Spleen (tissue), 11 donors: ENCODE measurements at regions not wholly inside any gene's neighbourhood (a gene's known extent, or its start where the extent isn't known, plus 50 kb on each side); places are given as distances from the start of the nearest gene placed in this dataset.

Experiments
- DNase-seq: peaks from one replicate; pipeline ENCODE4 v3.0.0-alpha.2; 2020
- H3K27ac ChIP-seq, 8 donors: fragments of 200-600 bp; sonication (generic) in 7 of 8; 1 replicate in 4 of 8; 2 replicates in 4 of 8; pipeline versions ENCODE4 v1.5.0 to v1.8.0; 2016 to 2021; ENCODE audit warnings: inconsistent platforms in 4 of 8, mild to moderate bottlenecking in 4 of 8, moderate library complexity in 1 of 8
- H3K27me3 ChIP-seq, 7 donors: fragments of 200-600 bp; sonication (generic) in 6 of 7; replicated peaks in 1 of 7; 1 replicate in 4 of 7; 2 replicates in 3 of 7; pipeline versions ENCODE4 v1.5.0 to v1.8.0; 2016 to 2021; ENCODE audit warnings: inconsistent platforms in 3 of 7, mild to moderate bottlenecking in 1 of 7
- H3K36me3 ChIP-seq, 6 donors: fragments of 200-600 bp; sonication (generic) in 5 of 6; 1 replicate in 4 of 6; 2 replicates in 2 of 6; pipeline versions ENCODE4 v1.5.0 to v1.8.0; 2016 to 2021; ENCODE audit warnings: inconsistent platforms in 2 of 6
- H3K4me1 ChIP-seq, 6 donors: fragments of 200-600 bp; sonication (generic) in 5 of 6; 1 replicate in 3 of 6; 2 replicates in 3 of 6; pipeline versions ENCODE4 v1.5.0 to v1.8.0; 2016 to 2021; ENCODE audit warnings: inconsistent platforms in 3 of 6
- H3K4me3 ChIP-seq, 8 donors: fragments of 200-600 bp; sonication (generic) in 7 of 8; 1 replicate in 4 of 8; 2 replicates in 4 of 8; pipeline versions ENCODE4 v1.5.0 to v1.8.0; 2016 to 2021; ENCODE audit warnings: inconsistent platforms in 4 of 8, mild to moderate bottlenecking in 4 of 8, moderate library complexity in 2 of 8
- H3K9me3 ChIP-seq, 8 donors: fragments of 200-600 bp; sonication (generic) in 7 of 8; 1 replicate in 4 of 8; 2 replicates in 4 of 8; pipeline versions ENCODE4 v1.5.0 to v1.8.0; 2016 to 2021; ENCODE audit warnings: inconsistent platforms in 4 of 8
- CTCF ChIP-seq, 11 experiments: fragments of 200-600 bp in 7 of 11; fragments of 450-650 bp in 4 of 11; sonication (generic) in 4 of 11; IDR thresholded peaks in 8 of 11; conservative IDR thresholded peaks in 3 of 11; 1 replicate in 7 of 11; 2 replicates in 4 of 11; pipeline versions ENCODE4 v1.4.0 to v1.8.0; 2016 to 2021; ENCODE audit warnings: antibody characterized with exemption in 11 of 11, inconsistent platforms in 4 of 11, mild to moderate bottlenecking in 1 of 11
- POLR2A ChIP-seq, 3 donors: fragments of 450-650 bp; IDR thresholded peaks; one replicate each; pipeline ENCODE4 v1.5.1; 2017; ENCODE audit warnings: antibody characterized with exemption in 3 of 3, mild to moderate bottlenecking in 1 of 3
- POLR2AphosphoS5 ChIP-seq, 3 donors: sonication (generic); formaldehyde crosslinking; IDR thresholded peaks; one replicate each; pipeline ENCODE4 v1.5.1; 2017; ENCODE audit warnings: antibody characterized with exemption in 3 of 3
- WGBS, 5 donors: extraction: QIAGEN DNeasy Blood & Tissue Kit in 3 of 5; methylation state at CpG; one replicate each; pipeline versions ENCODE4 v1.1.5 to v1.1.7; 2013 to 2018; 5-methylcytosine and 5-hydroxymethylcytosine counted together
- intact Hi-C: fragments of 100-400 bp; cut with DNase I; formaldehyde crosslinking; loops from one replicate; pipeline ENCODE4 v1.15.0; 2023; ENCODE audit warnings: low total_unique reads
- donor health status: healthy with polysubstance abuse.
- donor health status: DM: no; HTN: no; CAD: no; lungs with moderate emphysema.
- donor health status: DM: no; HTN: no; CAD: no.
- donor health status: Bipolar disorder and iron deficiency.
- donor health status: healthy.
- donor health status: DM: no; HTN: no; CAD: no.
- donor health status: DM: yes; HTN: yes; CAD: no.

GRCh38 chr10:35808344-35808743 is 166.2 kb upstream of the FZD8 start:
- WGBS, 5 donors: 85 to 94% (median 93%) methylated on average over 1 of the region's 1 CpG
- no peak overlapping the region for H3K4me3 ChIP-seq
- intact Hi-C loops: no loop called here

GRCh38 chr10:35803046-35803445 is 160.9 kb upstream of the FZD8 start:
- Histone ChIP-seq H3K27ac (no peak overlapping the region), H3K27me3 (no peaks in the 10 kb centered on the region), H3K4me3 (no peak overlapping the region), H3K9me3 (peaks cover 0 to 11% (median 0%) of the 10 kb centered on the region in 8 donors), H3K4me1 (no peaks in the 10 kb centered on the region), H3K36me3 (no peaks in the 10 kb centered on the region)
- intact Hi-C loops: no loop called here
- 76 to 95% (median 86%) methylated on average over 2 of the region's 2 CpGs for WGBS, 5 donors
- no peak for DNase-seq
- TF ChIP-seq POLR2A (IDR thresholded peaks at IDR 0.05) (no peak), POLR2AphosphoS5 (IDR thresholded peaks at IDR 0.05) (no peak), CTCF (IDR thresholded peaks at IDR 0.05 in 8 of 11, conservative IDR thresholded peaks at IDR 0.05 in 3 of 11) (no peak)

More at GRCh38 chr10:35808344-35808743, 166.2 kb upstream of the FZD8 start:
- no peak for TF ChIP-seq CTCF (IDR thresholded peaks at IDR 0.05 in 8 of 11, conservative IDR thresholded peaks at IDR 0.05 in 3 of 11)
- TF ChIP-seq POLR2AphosphoS5 (IDR thresholded peaks at IDR 0.05): no peak
- no peak for TF ChIP-seq POLR2A (IDR thresholded peaks at IDR 0.05)
- no peaks in the 10 kb centered on the region for H3K4me1 ChIP-seq
- no peaks in the 10 kb centered on the region for H3K27me3 ChIP-seq
- no peak overlapping the region for H3K27ac ChIP-seq
- H3K9me3 ChIP-seq: peaks cover 0 to 19% (median 0%) of the 10 kb centered on the region in 8 donors
- no peak for DNase-seq
- H3K36me3 ChIP-seq: no peaks in the 10 kb centered on the region

GRCh38 chr10:35797187-35797586 is 155.1 kb upstream of the FZD8 start:
- peaks cover 0 to 9% (median 0%) of the 10 kb centered on the region in 7 donors for H3K27me3 ChIP-seq
- TF ChIP-seq CTCF (IDR thresholded peaks at IDR 0.05 in 8 of 11, conservative IDR thresholded peaks at IDR 0.05 in 3 of 11): no peak
- no peak for TF ChIP-seq POLR2A (IDR thresholded peaks at IDR 0.05)
- no peak for TF ChIP-seq POLR2AphosphoS5 (IDR thresholded peaks at IDR 0.05)
- WGBS, 5 donors: 37 to 51% (median 38%) methylated on average over 2 of the region's 2 CpGs
- H3K36me3 ChIP-seq: no peaks in the 10 kb centered on the region
- no peaks in the 10 kb centered on the region for H3K4me1 ChIP-seq
- no peak for DNase-seq
- peaks cover 0 to 2% (median 0%) of the 10 kb centered on the region in 8 donors for H3K9me3 ChIP-seq
- no peak overlapping the region for H3K27ac ChIP-seq
- intact Hi-C loops: no loop called here
- no peak overlapping the region for H3K4me3 ChIP-seq

- no peak overlapping the region for H3K4me3 ChIP-seq
Measured at GRCh38 chr10:35795131-35795824, 153.2 kb upstream of the FZD8 start.

More at GRCh38 chr10:35795131-35795824, 153.2 kb upstream of the FZD8 start:
- no peak for DNase-seq
- TF ChIP-seq POLR2AphosphoS5 (IDR thresholded peaks at IDR 0.05) (no peak), CTCF (IDR thresholded peaks at IDR 0.05 in 8 of 11, conservative IDR thresholded peaks at IDR 0.05 in 3 of 11) (no peak), POLR2A (IDR thresholded peaks at IDR 0.05) (no peak)
- intact Hi-C loops: no loop called here
- Histone ChIP-seq H3K4me1 (no peaks in the 10 kb centered on the region), H3K27ac (no peak overlapping the region), H3K27me3 (peaks cover 0 to 9% (median 0%) of the 10 kb centered on the region in 7 donors), H3K9me3 (no peaks in the 10 kb centered on the region), H3K36me3 (no peaks in the 10 kb centered on the region)
- WGBS, 5 donors: 64 to 71% (median 66%) methylated on average over 13 of the region's 13 CpGs
